Endothelial cell of umbilical vein (primary cell): ENCODE measurements at regions not wholly inside any gene's neighbourhood (a gene's known extent, or its start where the extent isn't known, plus 50 kb on each side); places are given as distances from the start of the nearest gene placed in this dataset.

Source experiments
- BruUV-seq: library from RNA; stranded (reverse); fragments of 400-500 nt; replicated peaks from 2 replicates; lab custom pipeline; 2021; lab: Mats Ljungman, UMichigan
- CTCF ChIA-PET: fragments of 300-600, 350-600 bp; sonication (Branson Sonifier 250); formaldehyde crosslinking; loops from one replicate; lab custom pipeline; 2021; ENCODE audit warnings: antibody characterized with exemption, inconsistent platforms; lab: Charles Lee
- POLR2A ChIA-PET: fragments of 300-600, 350-600 bp; sonication (Branson Sonifier 250); formaldehyde crosslinking; loops from one replicate; lab custom pipeline; 2021; ENCODE audit warnings: antibody characterized with exemption, inconsistent platforms; lab: Charles Lee
- DNase-seq: peaks from one replicate; pipeline ENCODE4 v3.0.0-alpha.2; 2011; ENCODE audit warnings: low read depth, low spot score
- FAIRE-seq: peaks from 2 replicates; lab custom pipeline; 2011; peaks lifted over from hg19 to GRCh38; lab: Jason Lieb, UNC
- H2AFZ ChIP-seq: 2 replicates; pipeline ENCODE4 v1.6.0; 2012; ENCODE audit warnings: low read depth, low read length, control low read depth, inconsistent platforms
- H3K27ac ChIP-seq: 2 replicates; pipeline ENCODE4 v1.5.1; 2011; ENCODE audit warnings: low read depth, mild to moderate bottlenecking, control low read depth, low read length, moderate library complexity; ENCODE audit not compliant: insufficient read depth
- H3K27me3 ChIP-seq, 2 experiments: 2 replicates each; pipeline versions ENCODE4 v1.6.0 to v1.6.1; 2011; ENCODE audit warnings: low read length in 2 of 2, mixed read lengths in 1 of 2; ENCODE audit not compliant: control insufficient read depth in 2 of 2, insufficient read depth in 2 of 2
- H3K36me3 ChIP-seq, 2 experiments: 2 replicates in 1 of 2; 3 replicates in 1 of 2; pipeline ENCODE4 v1.5.1; 2011; ENCODE audit warnings: low read length in 2 of 2, mild to moderate bottlenecking in 1 of 2, moderate library complexity in 1 of 2; ENCODE audit not compliant: control insufficient read depth in 2 of 2, insufficient read depth in 2 of 2; ENCODE audit errors: extremely low read depth in 1 of 2
- H3K4me1 ChIP-seq: 3 replicates; pipeline ENCODE4 v1.5.1; 2011; ENCODE audit warnings: mild to moderate bottlenecking, low read length; ENCODE audit not compliant: control insufficient read depth, insufficient read depth; ENCODE audit errors: extremely low read depth
- H3K4me2 ChIP-seq: 2 replicates; pipeline ENCODE4 v1.6.1; 2011; ENCODE audit warnings: low read length, control low read depth, mixed read lengths; ENCODE audit not compliant: insufficient read depth
- H3K4me3 ChIP-seq, 3 experiments: fragments of 200-600 bp in 1 of 3; sonication (generic), shearing (Covaris generic) in 1 of 3; replicated peaks in 1 of 3; 2 replicates each; pipeline ENCODE4 v1.5.1; 2011 to 2016; ENCODE audit warnings: control low read depth in 3 of 3, low read length in 3 of 3, mild to moderate bottlenecking in 2 of 3, inconsistent platforms in 1 of 3, low read depth in 1 of 3, moderate library complexity in 1 of 3; ENCODE audit not compliant: insufficient read depth in 1 of 3
- H3K79me2 ChIP-seq: 2 replicates; pipeline ENCODE4 v1.6.0; 2012; ENCODE audit warnings: low read length, inconsistent platforms; ENCODE audit not compliant: control insufficient read depth, insufficient read depth
- H3K9ac ChIP-seq: replicated peaks from 2 replicates; pipeline ENCODE3; 2011; ENCODE audit warnings: low read length, control low read depth; ENCODE audit not compliant: insufficient read depth; ENCODE audit errors: extremely low read depth
- H3K9me1 ChIP-seq: replicated peaks from 3 replicates; pipeline ENCODE4 v1.6.0; 2011; ENCODE audit warnings: mild to moderate bottlenecking, low read length; ENCODE audit not compliant: control insufficient read depth, insufficient read depth; ENCODE audit errors: extremely low read depth
- H3K9me3 ChIP-seq: replicated peaks from 2 replicates; pipeline ENCODE4 v1.5.1; 2012; ENCODE audit warnings: low read length, inconsistent platforms; ENCODE audit not compliant: control insufficient read depth, insufficient read depth
- H4K20me1 ChIP-seq: replicated peaks from 2 replicates; pipeline ENCODE3; 2011; ENCODE audit warnings: mild to moderate bottlenecking, low read length; ENCODE audit not compliant: control insufficient read depth, insufficient read depth; ENCODE audit errors: extremely low read depth
- CTCF ChIP-seq, 2 donors: IDR thresholded peaks; 1 replicate in 1 of 2; 2 replicates in 1 of 2; pipeline ENCODE4 v1.5.1; 2011; ENCODE audit warnings: low read length in 2 of 2, mild to moderate bottlenecking in 2 of 2, moderate library complexity in 2 of 2, control low read depth in 1 of 2, inconsistent platforms in 1 of 2, low read depth in 1 of 2; ENCODE audit not compliant: insufficient read depth in 1 of 2; ENCODE audit errors: extremely low read depth in 1 of 2
- EZH2 ChIP-seq: IDR thresholded peaks from 2 replicates; pipeline ENCODE4 v1.6.1; 2012; ENCODE audit warnings: borderline replicate concordance, low read depth, mild to moderate bottlenecking, moderate library complexity, low read length, inconsistent platforms; ENCODE audit not compliant: severe bottlenecking
- FOS ChIP-seq: IDR thresholded peaks from 2 replicates; pipeline ENCODE4 v1.6.1; 2011; ENCODE audit warnings: mild to moderate bottlenecking, low read length, moderate library complexity, borderline replicate concordance; ENCODE audit not compliant: insufficient read depth
- GATA2 ChIP-seq: IDR thresholded peaks from 2 replicates; pipeline ENCODE4 v1.7.0; 2011; ENCODE audit warnings: low read depth, mild to moderate bottlenecking, moderate library complexity, mixed read lengths, low read length; ENCODE audit not compliant: insufficient read length, insufficient read depth
- JUN ChIP-seq: IDR thresholded peaks from 2 replicates; pipeline ENCODE4 v1.6.1; 2011; ENCODE audit warnings: borderline replicate concordance, low read depth; ENCODE audit not compliant: insufficient read length, insufficient read depth
- MAX ChIP-seq: IDR thresholded peaks from 2 replicates; pipeline ENCODE4 v1.6.1; 2011; ENCODE audit not compliant: insufficient read depth, insufficient read length
- MYC ChIP-seq: IDR thresholded peaks from one replicate; pipeline ENCODE4 v1.6.1; 2011; ENCODE audit warnings: mild to moderate bottlenecking, low read depth, low read length
- POLR2A ChIP-seq: IDR thresholded peaks from 2 replicates; pipeline ENCODE4 v1.6.1; 2012; ENCODE audit warnings: low read depth, mild to moderate bottlenecking, control low read depth, low read length
- POLR2AphosphoS5 ChIP-seq: IDR thresholded peaks from 2 replicates; pipeline ENCODE4 v1.6.1; 2012; ENCODE audit warnings: low read depth, mild to moderate bottlenecking, control low read depth, low read length, moderate library complexity; ENCODE audit not compliant: insufficient read depth
- dilution Hi-C: fragments of 300-500 bp; cut with MboI; formaldehyde crosslinking; loops from one replicate; pipeline ENCODE4 v1.15.0; 2019; ENCODE audit warnings: low sequenced_read_pairs; ENCODE audit not compliant: extremely low pct_ligation_motif_present
- intact Hi-C: fragments of 100-400 bp; cut with micrococcal nuclease; formaldehyde crosslinking; loops from one replicate; pipeline ENCODE4 v1.10.0; 2022

GRCh38 chr16:54538276-54538675 lies 251.7 kb upstream of the IRX3 start:
- dilution Hi-C loops: no loop called here
- no peaks in the 10 kb centered on the region for H4K20me1 ChIP-seq
- no peaks in the 10 kb centered on the region for H3K4me1 ChIP-seq
- H3K27me3 ChIP-seq: no peaks in the 10 kb centered on the region
- no peak for DNase-seq
- H3K9ac ChIP-seq: no peak overlapping the region
- no peak overlapping the region for H3K4me2 ChIP-seq
- no peaks in the 10 kb centered on the region for H3K9me1 ChIP-seq
- CTCF ChIA-PET: no interaction called here
- no peak overlapping the region for H3K27ac ChIP-seq
- no peak for FAIRE-seq
- POLR2A ChIA-PET: no interaction called here
- intact Hi-C loops: no loop called here
- no peak overlapping the region for H3K4me3 ChIP-seq
- no peaks in the 10 kb centered on the region for H3K36me3 ChIP-seq
- TF ChIP-seq POLR2AphosphoS5: no peak
- no peak for TF ChIP-seq JUN
- TF ChIP-seq GATA2: no peak
- H3K9me3 ChIP-seq: no peaks in the 10 kb centered on the region
- no peaks in the 10 kb centered on the region for H3K79me2 ChIP-seq
- no peak overlapping the region for H2AFZ ChIP-seq
- no TSS peak for BruUV-seq

- Histone ChIP-seq H3K79me2 (no peaks in the 10 kb centered on the region), H4K20me1 (no peaks in the 10 kb centered on the region), H3K9me1 (no peaks in the 10 kb centered on the region), H3K9ac (no peak overlapping the region), H2AFZ (no peak overlapping the region), H3K4me3 (no peak overlapping the region), H3K36me3 (no peaks in the 10 kb centered on the region), H3K27me3 (no peaks in the 10 kb centered on the region), H3K4me1 (no peaks in the 10 kb centered on the region), H3K9me3 (no peaks in the 10 kb centered on the region), H3K27ac (no peak overlapping the region), H3K4me2 (no peak overlapping the region)
- TF ChIP-seq GATA2: no peak
- no peak for TF ChIP-seq MAX
- TF ChIP-seq FOS: no peak
- no peak for TF ChIP-seq EZH2
- TF ChIP-seq JUN: no peak
- TF ChIP-seq POLR2A: no peak
- no peak for TF ChIP-seq CTCF (IDR thresholded peaks at IDR 0.05; ENCODE audit: extremely low read depth in 1 of 2, insufficient read depth in 1 of 2, low read depth in 1 of 2, low read length in 2 of 2)
- no peak for TF ChIP-seq MYC
- no peak for TF ChIP-seq POLR2AphosphoS5
- CTCF ChIA-PET: no interaction called here
- DNase-seq (no peak), FAIRE-seq (no peak)
- POLR2A ChIA-PET: no interaction called here
- dilution Hi-C loops: no loop called here
- BruUV-seq: no TSS peak
- intact Hi-C loops: no loop called here
Observed at GRCh38 chr16:54533856-54534490, 247.4 kb upstream of the IRX3 start.
